Activated CD4-positive, alpha-beta T cell treated with anti-CD3 and anti-CD28 coated beads for 24 hours (primary cell): ENCODE measurements at regions not wholly inside any gene's neighbourhood (a gene's known extent, or its start where the extent isn't known, plus 50 kb on each side); places are given as distances from the start of the nearest gene placed in this dataset.

Source experiments
- DNase-seq, 2 donors: peaks; one replicate each; pipeline ENCODE4 v3.0.0-alpha.2; 2020; ENCODE audit warnings: low read depth in 2 of 2

DNA sequence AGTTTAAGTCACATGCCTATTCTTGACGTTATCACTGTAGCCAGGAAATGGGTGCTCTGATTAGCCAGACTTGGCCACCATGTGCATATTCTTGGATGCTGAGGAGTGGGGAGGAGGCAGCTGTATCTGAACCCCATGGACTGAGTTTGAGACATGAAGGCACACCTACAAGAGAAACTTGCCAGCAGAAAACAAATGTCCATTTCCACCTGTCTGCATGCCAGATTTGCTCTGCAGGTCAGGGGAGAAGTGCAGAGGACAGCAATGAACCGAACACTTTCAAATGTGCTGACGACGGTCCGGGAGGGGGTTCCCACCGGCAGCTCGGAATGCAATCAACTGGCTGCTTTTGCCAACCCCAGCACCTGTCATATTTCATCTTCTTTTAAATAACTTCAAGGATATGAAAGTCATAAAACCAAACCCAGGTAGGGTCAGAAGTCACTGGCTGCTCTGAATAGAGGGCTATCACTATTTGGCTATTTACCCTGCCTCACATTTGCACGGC is 287.8 kb upstream of the N4BP1 start:
- no peak for DNase-seq

DNA sequence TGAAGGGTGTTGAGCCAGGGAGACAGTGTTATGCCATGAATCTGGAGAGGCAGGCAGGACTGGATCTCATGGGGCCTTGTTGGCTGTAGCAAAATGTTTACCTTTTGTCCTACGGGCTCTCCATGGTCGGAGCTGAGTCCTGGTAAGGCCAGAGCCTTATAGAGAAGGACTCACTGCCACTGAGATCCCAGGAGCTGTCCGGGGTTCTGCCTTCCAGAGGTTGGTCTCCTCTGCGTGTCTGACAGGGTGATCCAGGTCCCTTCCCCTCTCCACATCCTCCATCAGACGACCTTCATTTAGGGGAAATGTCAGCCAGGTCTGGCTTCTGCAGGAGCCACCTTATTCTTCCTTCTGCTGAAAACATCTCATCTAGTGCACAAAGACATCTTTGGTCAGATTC is 285.2 kb upstream of the N4BP1 start:
- no peak for DNase-seq

DNA sequence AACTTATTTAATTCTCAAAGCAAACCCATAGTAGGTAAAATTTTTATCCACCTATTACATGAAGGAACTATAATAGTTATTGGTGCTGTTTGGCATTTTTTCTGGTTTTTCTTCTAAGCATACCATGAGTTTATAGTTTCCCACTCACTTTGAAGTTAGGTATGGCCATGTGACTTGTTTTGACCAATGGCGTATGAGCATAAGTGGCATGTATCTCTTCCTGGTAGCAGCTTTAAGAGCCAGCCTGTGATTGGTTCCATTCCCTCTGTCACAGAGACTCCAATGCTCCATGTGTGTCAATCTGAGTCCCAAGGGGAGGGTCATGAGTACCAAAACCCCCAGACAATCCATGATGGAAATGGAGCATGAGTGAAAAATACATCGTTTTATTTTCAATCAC is 282.9 kb upstream of the N4BP1 start:
- DNase-seq, result no peak

DNA sequence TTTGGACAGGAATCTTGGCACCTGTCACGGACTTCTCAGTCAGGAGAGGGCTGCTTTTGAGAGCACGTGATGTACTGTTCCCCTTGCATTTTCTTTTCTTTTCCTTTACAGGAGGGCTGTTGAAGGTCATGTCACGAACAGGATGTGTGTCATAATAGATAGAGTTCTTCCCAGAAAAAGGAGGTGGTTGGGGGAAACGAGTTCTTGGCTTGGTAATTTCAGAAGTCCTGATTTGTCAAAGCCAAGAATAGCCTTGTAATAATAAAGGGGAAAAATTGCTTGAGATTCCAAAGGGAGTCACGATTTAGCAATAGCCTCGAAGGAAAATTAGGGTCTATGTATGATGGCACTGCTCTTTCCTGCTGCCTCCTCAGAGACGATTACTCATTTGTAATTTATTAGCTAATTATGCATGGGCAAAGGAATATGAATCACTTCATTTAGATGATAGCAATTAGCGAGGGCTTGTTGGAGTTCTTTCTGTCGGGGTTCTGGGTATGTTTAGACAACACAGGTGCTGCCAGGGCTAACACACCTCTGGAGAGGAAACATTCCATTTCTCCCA is 277.7 kb upstream of the N4BP1 start:
- DNase-seq, result no peak

DNA sequence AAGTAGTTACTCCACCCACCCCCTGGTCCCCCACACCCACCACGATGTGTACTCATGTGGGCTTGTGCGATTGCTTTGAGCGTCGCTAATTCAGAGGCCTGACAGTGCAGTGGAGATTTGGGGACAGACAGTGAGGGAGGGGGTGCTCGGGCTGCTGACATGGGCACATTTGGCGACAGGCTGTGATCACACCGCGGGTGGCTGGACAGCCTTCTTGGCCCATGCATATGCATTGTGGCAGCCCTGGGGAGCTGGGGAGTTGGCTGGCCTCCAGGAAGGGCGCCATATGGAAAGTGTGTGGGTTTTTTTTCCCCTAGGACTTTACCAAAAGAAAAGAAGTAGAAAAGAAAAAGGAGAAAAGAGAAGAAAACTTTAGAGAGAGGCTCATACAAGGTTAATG is 275.5 kb upstream of the N4BP1 start:
- DNase-seq, result no peak

DNA sequence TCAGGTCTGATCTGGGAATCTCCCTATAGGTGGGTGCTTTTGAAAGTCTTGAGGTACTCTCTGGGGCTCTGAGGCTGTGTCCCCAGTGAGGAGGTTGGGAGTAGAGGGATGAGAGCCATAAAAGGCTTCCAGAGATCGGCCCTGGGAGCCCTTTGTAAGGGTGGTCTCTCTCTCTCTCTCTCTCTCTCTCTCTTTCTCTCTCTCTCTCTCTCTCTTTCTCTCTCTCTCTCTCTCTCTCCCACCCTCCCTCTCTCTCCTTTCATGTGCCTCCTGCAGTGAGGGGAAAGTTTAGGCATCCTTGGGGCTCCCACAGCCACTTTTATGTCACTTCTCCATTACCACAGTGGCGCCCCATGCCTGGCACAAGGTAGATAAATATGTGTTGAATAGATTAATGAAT is 271.3 kb upstream of the N4BP1 start:
- no peak for DNase-seq

DNA sequence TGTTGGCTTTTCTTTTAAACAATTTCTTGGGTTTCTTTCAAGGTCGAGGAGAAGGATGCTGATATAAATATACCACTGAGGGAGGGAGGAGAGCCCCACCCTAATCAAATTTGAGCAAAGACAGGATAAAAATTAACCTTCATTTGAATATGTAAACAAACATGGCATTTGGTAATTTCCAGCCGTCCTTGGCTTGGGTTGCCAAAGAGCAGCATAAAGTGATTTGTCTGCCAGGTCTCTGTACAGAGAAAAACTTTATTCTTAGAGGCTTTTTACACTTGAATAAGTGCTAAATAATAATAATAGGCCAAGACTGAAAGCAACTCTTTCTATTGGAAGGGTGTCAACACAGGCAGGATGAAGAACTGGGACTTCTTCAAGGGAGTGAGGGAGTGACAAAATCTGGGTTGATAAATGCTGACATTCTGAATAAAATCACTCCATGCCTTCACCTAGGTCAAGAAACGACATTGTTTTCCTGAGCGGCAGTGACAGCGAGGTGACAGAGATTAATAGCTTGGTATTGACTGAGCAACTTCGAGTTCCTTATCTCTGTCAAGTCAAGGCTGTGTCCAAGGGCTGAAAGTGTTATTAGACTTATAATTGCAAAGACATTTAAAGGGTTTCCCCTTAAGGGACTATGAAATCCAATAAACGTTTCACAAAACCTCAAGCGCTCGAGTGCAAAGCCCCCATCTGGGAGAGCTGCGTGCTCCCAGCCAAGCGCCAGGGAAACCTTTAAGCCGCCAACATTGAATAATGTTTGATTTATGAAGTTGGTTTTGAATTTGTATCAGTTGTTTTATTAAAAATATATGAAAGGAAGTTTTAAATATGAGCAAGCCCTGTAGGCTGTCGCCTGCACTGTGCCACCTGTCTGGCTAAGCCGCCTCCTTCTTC is 269.5 kb upstream of the N4BP1 start:
- DNase-seq, result no peak

DNA sequence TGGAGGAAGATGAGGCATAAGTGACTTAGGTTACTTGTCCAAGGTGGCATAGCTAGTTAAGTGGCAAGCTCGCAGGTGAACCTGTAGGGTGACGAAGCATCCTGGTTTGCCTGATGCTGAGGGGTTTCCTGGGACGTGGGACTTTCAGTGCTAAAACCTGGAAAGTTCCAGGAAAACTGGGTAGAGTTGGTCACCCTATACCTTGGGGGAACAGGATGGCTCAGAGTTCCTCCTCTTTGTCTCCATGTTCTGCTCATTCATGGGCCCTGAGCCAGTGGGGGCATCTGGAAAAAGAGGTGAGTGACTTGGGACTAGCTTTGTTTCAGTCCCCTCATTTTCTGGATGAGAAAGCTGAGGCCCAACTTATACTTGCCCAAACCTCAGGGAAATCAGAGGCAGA is 268.0 kb upstream of the N4BP1 start:
- DNase-seq, result no peak

DNA sequence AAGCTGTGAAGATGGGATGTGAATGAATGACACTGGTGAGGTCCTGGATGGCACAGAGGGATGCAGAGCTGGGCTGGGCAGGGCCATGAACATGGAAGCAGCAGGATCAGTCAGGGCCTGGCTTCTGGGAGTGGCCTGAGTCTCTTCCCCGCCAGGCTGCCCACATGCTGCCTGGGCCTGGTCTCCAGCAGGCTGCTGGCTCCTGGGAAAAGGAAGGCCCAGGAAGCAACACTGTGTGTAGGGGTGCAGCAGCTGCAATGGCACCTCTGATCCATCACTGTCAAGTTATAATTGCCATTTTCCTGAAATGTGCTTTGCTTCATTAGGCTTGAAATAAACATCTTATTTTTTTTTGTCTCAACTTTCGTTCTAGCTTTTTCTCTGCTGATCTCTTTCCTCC is 260.2 kb upstream of the N4BP1 start:
- DNase-seq, result no peak

DNA sequence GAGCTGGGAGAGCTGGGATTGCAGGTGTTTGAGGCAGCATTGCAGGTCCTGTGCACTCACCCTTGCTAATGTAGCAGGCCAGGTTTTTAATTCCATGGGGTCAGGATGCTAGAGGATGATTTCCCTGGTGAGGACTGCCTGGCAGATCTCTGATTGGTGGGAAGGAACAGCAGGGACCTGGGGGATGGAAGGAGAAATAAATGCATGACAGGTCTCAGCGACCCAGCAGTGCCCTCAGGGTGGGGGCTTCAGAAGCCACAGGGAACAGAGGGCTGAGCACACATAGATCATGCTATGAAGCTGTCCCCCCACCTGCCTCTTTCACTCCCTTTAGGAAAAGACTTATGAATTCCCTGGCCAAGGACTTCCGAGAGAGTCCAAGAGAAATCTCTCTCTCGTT is 255.5 kb upstream of the N4BP1 start:
- no peak for DNase-seq

DNA sequence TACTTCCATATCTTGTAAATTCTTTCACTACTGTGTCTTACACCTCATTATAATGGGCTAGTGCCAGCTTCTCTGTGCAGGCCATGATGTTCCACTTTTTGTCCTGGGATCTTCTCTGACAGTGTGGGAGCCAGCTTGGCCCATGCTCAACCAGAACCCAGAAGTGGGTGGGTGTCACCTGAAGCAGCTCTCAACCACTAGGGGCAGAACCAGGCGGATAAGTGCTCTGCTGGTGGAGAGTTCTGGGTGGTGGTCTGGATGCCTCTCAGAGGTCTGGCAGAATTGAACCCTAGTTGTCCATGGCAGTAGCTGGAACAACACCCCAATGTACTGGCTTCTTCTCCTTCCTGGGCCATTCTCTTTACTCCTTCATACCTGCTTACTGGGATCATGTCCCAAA is 254.1 kb upstream of the N4BP1 start:
- no peak for DNase-seq

DNA sequence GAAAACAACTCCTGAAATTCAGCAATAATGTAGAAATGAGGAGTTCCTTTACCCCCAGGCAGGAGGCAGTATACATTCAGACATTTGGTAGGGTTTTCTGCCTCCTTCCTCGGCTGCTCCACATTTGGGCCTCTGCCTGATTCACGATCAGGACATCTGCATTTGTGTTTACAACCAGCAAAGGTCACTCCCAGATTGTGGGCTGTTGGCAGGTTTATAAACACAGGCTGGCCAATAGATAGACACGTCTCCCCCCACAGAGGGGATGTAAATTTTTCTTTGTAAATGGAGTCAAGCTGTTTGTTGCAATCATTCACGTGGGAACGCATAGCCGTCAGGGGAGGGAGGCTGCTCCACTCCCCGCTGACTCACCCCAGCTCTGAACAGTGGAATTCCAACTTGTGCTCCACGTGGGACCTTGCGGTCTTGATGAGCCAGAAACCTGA is 252.1 kb upstream of the N4BP1 start:
- DNase-seq, result no peak

DNA sequence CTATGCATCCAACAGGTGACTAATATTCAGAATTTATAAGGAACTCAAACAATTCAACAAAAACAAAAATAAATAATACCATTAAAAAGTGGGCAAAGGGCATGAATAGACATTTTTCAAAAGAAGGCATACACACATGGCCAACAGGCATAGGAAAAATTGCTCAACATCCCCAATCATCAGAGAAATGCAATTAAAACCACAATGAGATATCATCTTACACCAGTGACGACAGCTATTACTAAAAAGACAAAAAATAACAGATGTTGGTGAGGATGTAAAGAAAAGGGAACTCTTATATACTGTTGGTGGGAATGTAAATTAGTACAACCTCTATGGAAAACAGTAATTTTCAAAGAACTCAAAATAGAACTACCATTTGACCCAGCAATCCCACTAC is 250.4 kb upstream of the N4BP1 start:
- no peak for DNase-seq

DNA sequence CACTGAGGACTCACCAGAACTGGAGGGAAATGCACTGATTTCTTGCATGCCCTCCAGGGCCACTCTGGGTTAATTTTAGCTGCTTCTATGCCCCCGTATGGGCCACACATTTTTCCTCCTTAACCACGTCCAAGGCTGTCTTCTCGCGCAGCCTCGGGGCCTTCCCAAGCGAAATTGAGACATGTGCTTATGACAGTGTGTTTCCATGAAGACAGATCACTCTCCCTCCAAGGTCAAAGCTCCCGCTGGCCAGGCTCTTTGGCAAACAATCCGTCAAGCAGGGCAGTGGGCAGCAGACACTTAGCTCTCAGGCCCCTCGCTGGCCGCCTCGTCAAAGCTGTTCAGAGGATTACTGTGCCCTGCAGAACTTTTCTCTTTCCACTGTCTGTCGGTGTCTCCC is 243.0 kb upstream of the N4BP1 start:
- DNase-seq, result no peak

DNA sequence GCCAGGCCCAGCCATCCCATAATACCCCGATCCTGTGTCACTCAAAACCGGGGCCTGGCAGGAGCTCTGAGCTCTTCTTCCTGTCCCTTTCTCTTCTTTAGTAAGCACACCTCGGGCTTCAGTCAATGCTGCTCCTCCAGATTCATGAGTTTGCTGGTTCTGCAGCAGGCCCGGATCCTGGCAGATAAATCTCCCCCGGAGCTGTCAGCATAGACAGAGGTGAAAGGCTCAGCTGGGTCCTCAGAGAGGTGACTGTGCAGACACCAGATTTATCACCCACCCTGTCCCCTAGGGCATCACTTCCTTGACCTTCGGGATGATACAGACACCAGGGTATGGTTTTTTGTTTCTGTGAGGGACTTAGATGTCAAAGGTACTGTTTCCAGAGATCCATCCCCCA is 242.5 kb upstream of the N4BP1 start:
- DNase-seq, result no peak

DNA sequence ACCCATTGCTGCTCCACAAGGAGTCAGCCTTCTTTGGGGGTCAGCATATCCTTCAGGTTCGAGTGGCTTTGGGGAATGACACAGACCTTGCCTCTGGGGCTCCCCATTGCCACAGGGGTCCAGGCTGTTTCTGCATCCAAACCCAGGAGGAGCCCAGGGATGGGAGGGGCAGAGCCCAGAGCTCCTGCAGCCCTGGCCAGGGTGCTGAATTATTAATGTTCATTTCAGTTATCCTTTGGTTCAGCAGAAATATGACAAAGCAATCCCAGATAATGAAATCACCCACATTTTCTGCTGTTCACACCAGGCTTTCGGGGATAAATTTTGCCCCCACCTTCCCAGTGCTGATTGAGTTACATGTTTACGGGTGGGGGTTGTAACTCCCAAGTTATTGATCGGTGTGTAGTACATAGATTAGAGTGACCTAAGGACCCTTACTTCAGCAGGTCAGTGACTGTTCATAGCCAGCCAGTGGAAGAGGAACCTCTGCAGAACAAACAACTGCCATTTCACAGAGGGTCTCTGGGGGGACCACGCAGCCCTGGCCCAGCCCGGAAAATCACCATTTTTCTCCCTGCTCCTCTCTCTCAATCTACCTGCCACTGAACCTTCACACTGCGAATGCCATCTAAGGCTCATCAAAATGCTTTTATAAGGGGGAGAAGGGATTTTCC is 240.3 kb upstream of the N4BP1 start:
- DNase-seq, result no peak

DNA sequence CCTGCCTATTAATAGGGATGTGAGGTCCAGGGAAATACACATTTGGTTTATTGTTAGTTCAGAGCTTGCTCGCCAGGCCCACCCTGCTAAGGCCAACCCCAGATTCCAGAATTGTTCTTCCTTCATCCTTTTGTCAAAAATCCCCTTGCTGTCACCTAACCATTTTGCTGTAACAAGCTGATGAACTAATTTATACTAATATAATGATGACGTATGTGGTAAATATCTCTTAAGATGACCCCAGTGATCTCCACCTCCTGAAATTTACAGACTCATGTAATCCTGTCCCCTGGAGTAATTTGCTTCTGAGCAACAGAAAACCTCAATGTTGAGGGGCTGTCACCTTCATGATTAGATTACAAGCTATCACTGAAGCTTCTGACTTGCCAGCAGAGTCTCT is 236.3 kb upstream of the N4BP1 start:
- DNase-seq, result no peak

DNA sequence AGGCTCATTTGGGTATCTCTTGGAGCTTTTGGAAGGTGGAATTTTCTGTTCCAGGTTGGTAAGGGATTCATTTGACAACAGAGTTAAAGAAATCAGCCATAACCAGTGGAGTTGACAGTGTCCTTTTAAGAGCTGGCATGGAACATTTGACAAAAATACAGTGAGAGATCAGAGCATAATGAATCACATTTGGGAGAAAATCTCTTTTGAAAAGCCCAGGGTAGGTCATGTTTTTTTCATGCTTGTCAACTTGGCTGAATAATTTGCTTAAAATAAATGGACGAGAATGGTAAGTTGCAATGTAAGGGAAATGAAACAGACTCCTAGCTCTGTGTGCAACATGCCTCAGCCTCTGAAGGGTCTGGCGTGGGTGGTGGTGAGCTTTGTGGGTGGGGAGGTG is 235.3 kb upstream of the N4BP1 start:
- DNase-seq, result no peak

DNA sequence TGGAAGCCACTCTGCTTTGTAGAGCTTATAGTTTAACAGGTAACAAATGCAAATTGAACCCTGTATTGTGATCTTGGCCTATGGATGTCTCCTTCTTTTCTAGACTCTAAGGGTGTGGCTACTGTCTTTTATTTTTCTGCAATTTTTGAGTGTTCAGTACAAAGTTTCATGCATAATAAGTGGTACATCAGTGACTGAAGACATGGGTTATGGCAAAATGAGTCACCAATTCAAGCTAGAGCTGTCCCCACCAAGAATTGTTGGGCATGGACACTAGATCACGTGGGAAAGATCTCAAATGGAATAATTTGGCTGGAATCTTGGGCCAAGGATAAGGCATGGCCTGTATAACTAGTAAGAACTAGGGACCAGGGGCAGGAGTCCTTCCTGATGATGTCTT is 228.4 kb upstream of the N4BP1 start:
- no peak for DNase-seq

DNA sequence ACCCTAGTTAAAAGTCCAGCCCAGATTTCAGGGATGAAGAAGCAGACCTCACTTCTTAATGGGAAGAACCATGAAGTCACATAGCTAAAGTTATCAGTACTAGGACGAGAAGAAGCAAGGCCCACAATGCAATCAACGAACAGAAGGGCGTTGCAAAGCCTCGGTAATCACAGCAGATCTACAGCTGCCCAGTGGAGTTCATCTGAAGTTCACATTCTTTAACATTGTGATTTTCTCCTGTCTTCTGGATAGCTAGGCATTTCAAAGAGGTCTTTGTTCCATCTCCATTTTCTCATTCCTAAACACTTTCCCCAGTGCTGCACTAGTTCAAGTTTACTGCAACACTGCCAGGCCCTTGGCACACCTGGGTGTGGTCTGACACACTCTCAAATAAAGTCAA is 226.7 kb upstream of the N4BP1 start:
- no peak for DNase-seq

DNA sequence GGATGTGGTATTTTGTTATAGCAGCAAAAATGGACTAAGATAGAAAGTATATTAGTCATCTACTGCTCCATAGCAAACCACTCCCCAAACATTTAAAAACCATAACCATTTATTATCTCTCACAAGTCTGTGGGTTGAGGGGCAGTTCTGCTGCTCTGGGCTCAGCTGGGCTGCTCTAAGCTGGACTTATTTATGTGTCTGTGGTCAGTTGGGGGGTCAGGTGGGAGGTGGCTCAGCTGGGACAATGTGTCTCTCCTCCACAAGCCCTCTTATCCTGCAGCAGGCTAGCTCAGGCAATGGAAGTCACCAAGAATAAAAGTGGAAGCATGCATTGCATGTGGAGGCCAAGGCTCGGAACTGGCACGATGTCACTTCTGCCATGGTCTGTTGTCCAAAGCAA is 226.1 kb upstream of the N4BP1 start:
- no peak for DNase-seq

DNA sequence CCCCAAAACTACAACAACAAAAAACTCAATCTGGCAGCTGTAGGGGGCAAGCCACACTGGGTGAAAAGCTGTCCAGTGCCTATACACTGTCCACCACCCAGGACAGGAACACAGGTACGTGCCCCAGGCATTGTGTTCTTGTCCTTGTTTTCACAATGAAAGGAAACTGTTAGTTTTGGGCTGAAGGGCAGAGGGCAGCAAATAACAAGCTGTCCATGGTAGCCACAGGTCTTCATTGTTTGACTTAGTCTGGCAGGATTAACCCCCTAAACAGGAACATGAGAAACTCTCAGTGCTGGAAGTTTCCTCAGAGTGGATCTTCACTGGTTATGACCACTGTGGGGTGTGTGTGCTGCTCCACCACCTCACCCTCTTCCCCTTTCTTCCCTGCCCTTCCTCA is 224.6 kb upstream of the N4BP1 start:
- DNase-seq, result no peak

DNA sequence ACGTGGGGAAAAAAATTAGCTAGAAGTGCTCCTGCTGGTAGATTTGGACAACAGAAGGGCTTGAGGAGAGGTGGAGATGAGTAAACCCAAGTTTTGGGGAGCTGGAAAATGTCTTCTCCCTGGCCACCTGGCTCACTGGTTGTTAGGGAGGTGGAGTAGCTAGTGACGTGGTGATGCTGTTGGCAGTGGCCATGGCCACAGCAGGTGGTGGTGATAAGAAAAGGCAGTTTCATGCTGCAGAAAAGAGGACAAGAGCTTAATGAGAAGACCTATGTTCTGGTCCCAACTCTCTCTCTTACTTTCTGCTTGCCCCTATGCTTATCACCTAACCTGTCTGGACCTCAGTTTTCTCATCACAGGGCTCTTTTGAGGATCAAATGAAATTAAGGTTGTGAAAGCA is 223.5 kb upstream of the N4BP1 start:
- no peak for DNase-seq
